GM06990 (cell line): ENCODE measurements at regions not wholly inside any gene's neighbourhood (a gene's known extent, or its start where the extent isn't known, plus 50 kb on each side); places are given as distances from the start of the nearest gene placed in this dataset.

Experiments
- DNase-seq: peaks from one replicate; pipeline ENCODE4 v3.0.0-alpha.2; 2011; ENCODE audit not compliant: insufficient read length; ENCODE audit errors: extremely low read depth
- H3K27me3 ChIP-seq: replicated peaks from 2 replicates; pipeline ENCODE4 v1.6.0; 2011; ENCODE audit warnings: low read length; ENCODE audit not compliant: control insufficient read depth, insufficient read depth
- H3K36me3 ChIP-seq: 2 replicates; pipeline ENCODE4 v1.5.1; 2011; ENCODE audit warnings: low read length; ENCODE audit not compliant: control insufficient read depth, insufficient read depth
- H3K4me3 ChIP-seq: replicated peaks from 2 replicates; pipeline ENCODE4 v1.5.1; 2011; ENCODE audit warnings: low read depth, mild to moderate bottlenecking, control low read depth, low read length
- TF ChIP-seq, protein P1 (sequence below): IDR thresholded peaks from 2 replicates; pipeline ENCODE4 v1.5.1; 2011; ENCODE audit warnings: low read length, control low read depth, mild to moderate bottlenecking, inconsistent platforms; ENCODE audit not compliant: insufficient read depth, poor library complexity, severe bottlenecking

DNA sequence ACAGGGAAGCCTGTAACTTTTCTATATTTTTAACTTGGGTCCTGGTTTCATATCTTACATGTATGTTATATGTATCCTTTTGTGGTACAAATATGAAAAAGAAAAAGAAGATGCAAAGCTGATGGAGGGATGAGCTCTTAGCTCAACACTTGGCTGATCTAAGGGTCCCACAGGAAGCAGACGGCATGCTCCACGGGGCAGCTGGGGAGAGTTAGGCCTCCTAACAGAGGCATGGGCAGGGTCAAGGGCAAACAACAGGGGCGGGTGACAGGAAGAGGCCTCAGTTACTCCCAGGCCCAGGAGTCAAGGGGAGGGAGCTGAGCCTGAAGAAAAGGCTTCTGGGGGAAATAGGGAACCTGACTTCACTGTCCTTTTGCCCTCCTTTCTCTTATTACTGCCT is 287.2 kb downstream of the ZSWIM6 start:
- Histone ChIP-seq H3K4me3 (no peak overlapping the region), H3K36me3 (no peaks in the 10 kb centered on the region), H3K27me3 (no peaks in the 10 kb centered on the region; the same call in none of the 2 replicates)
- TF ChIP-seq, protein P1, sequence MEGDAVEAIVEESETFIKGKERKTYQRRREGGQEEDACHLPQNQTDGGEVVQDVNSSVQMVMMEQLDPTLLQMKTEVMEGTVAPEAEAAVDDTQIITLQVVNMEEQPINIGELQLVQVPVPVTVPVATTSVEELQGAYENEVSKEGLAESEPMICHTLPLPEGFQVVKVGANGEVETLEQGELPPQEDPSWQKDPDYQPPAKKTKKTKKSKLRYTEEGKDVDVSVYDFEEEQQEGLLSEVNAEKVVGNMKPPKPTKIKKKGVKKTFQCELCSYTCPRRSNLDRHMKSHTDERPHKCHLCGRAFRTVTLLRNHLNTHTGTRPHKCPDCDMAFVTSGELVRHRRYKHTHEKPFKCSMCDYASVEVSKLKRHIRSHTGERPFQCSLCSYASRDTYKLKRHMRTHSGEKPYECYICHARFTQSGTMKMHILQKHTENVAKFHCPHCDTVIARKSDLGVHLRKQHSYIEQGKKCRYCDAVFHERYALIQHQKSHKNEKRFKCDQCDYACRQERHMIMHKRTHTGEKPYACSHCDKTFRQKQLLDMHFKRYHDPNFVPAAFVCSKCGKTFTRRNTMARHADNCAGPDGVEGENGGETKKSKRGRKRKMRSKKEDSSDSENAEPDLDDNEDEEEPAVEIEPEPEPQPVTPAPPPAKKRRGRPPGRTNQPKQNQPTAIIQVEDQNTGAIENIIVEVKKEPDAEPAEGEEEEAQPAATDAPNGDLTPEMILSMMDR = no peak
- DNase-seq = no peak

DNA sequence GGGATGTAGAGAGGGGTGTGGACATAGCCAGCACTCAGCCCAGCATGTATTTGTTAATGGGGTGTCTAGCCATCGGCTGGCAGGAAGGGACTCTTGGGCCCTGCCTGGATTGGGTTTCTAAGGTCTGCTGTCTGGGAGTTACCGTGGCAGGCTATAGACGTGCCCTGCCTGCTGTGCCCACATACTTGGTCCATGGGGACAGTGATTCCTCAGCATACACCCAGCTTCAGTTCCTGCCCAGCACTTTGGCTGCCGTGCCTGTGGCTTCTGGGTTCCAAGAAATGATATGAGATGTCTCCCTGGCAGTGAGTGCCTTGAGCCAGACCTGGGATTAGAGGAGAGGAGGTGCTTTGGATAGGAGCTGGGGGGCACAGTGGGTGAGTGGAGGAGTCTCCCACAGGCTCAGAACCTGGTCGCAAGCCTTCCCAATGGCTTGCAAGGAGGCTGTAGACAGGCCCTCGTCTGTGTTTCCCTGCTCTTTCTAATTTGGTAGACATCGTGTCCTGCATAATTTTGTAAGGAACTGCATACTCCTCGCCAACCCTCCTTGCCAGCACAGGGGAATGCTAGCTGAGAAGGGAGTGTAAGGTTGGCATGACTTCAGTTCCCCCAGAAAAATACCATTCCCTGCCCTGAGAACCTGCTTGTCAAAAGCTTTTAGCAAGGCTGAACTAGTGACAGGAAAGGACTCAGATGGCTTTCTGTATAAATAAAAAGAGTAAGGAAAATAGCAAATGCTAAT is 287.9 kb downstream of the ZSWIM6 start:
- H3K4me3 ChIP-seq = no peak overlapping the region
- no peak for DNase-seq

DNA sequence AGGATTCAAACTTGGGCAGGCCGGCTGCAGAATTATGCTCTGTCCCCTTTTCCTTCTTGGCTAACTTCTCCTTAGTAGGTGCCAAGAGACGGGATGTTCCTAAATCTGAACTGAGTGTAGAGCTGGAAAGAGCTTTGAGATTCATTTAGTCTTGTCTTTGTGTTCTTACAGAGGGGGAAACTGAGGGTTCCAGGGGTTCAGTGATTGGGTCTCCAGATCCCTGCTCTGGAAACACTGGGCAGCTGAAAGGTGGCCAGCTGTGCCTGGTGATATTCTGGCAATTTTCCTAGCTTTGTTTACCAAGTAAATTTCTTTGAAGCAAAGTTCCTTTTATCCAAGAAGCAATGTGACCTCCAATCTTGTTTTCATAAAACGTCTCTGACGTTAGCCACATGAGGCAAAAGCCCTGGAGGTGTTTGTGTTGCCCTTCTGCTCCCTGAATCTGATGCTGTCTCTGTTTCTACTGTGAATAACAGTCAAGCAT is 288.7 kb downstream of the ZSWIM6 start:
- peaks cover 3% of the 10 kb centered on the region for H3K27me3 ChIP-seq
- TF ChIP-seq, protein P1 = no peak
- DNase-seq = no peak
- H3K36me3 ChIP-seq = no peaks in the 10 kb centered on the region
- no peak overlapping the region for H3K4me3 ChIP-seq

More for the DNA sequence above, 287.9 kb downstream of the ZSWIM6 start:
- TF ChIP-seq, protein P1 = no peak
- no peaks in the 10 kb centered on the region for H3K36me3 ChIP-seq
- H3K27me3 ChIP-seq = peaks cover under 1% of the 10 kb centered on the region

DNA sequence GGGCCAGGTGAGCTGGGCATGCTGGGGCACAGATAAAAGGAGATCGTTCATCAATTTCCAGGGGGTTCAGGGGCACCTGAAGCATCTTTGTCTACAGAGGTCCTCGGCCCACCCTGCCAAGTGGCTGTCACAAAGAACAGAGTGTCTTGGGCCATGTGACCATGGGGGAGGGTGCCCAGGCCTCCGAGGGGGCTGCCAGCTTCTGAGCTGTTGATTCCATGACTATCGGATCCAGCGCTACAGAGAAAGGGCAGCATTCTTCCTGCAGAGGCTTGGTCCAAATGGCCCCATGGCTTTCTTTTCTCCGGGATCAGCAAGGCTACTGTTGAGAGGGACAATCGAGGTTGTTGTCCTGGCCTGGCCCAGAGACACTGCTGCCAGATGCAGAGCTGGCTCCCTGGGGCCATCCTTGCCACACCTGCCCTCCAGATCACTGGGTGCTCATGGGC is 289.2 kb downstream of the ZSWIM6 start:
- no peak for DNase-seq
- no peak overlapping the region for H3K4me3 ChIP-seq
- H3K27me3 ChIP-seq = peaks cover 5% of the 10 kb centered on the region
- no peaks in the 10 kb centered on the region for H3K36me3 ChIP-seq
- TF ChIP-seq, protein P1 = no peak

DNA sequence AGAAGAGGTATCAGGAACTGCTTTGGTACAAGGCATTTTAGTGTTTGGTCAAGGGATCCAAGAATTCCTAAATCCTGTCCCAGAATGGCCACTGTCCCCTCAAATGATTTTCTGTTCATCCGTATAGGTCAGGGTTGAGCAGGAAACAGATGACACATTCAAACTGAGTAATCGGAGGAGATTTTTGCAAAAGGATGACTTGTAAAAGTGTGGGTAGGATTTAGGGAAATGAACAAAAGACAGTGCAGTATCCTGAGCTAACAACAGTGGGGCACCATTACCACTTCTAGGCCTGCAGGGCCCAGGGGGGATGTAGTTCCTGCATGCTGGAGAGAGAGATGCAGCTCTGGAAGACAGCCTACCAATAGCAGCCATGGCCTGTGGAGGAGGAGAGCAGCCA is 290.1 kb downstream of the ZSWIM6 start:
- no peaks in the 10 kb centered on the region for H3K36me3 ChIP-seq

More for the DNA sequence above, 290.1 kb downstream of the ZSWIM6 start:
- no peak for DNase-seq
- Histone ChIP-seq H3K27me3 (peaks cover 5% of the 10 kb centered on the region), H3K4me3 (no peak overlapping the region)
- TF ChIP-seq, protein P1 = no peak
